KMS-11 (cell line): ENCODE measurements at regions not wholly inside any gene's neighbourhood (a gene's known extent, or its start where the extent isn't known, plus 50 kb on each side); places are given as distances from the start of the nearest gene placed in this dataset.
A peak's percentile ranks its signal among the peaks of the same experiment; 100 is the strongest.

Source experiments
- H2AFZ ChIP-seq: fragments of 200-600 bp; sonication (generic); 2 replicates; pipeline ENCODE4 v1.6.1; 2016; ENCODE audit warnings: antibody characterized with exemption, mixed run types, low read depth
- H3K27ac ChIP-seq: fragments of 200-600 bp; sonication (generic); 2 replicates; pipeline ENCODE4 v1.6.1; 2016; ENCODE audit warnings: mild to moderate bottlenecking, mixed run types
- H3K27me3 ChIP-seq: fragments of 200-600 bp; sonication (generic); 2 replicates; pipeline ENCODE4 v1.6.1; 2017; ENCODE audit warnings: mild to moderate bottlenecking, low read depth, mixed run types, moderate library complexity; ENCODE audit not compliant: insufficient read depth
- H3K36me3 ChIP-seq: fragments of 200-600 bp; sonication (generic); 2 replicates; pipeline ENCODE4 v1.6.1; 2017; ENCODE audit warnings: mild to moderate bottlenecking, mixed run types; ENCODE audit not compliant: insufficient read depth
- H3K4me1 ChIP-seq: fragments of 200-600 bp; sonication (generic); 2 replicates; pipeline ENCODE4 v1.6.1; 2016; ENCODE audit warnings: mild to moderate bottlenecking, low read depth, mixed run types; ENCODE audit not compliant: poor library complexity, severe bottlenecking
- H3K4me2 ChIP-seq: fragments of 200-600 bp; sonication (generic); 2 replicates; pipeline ENCODE4 v1.7.0; 2016; ENCODE audit warnings: mild to moderate bottlenecking, mixed run types
- H3K4me3 ChIP-seq: fragments of 200-600 bp; sonication (generic); IDR thresholded peaks from 2 replicates; pipeline ENCODE4 v1.6.1; 2017; ENCODE audit warnings: low read depth, low read length, mixed read lengths; ENCODE audit not compliant: insufficient read depth
- H3K79me2 ChIP-seq: fragments of 200-600 bp; sonication (generic); 2 replicates; pipeline ENCODE4 v1.6.1; 2016; ENCODE audit warnings: low read depth, mixed run types; ENCODE audit not compliant: insufficient read depth
- H3K9ac ChIP-seq: fragments of 200-600 bp; sonication (generic); 2 replicates; pipeline ENCODE4 v1.6.1; 2016; ENCODE audit warnings: mild to moderate bottlenecking, mixed run types
- H4K20me1 ChIP-seq: fragments of 200-600 bp; sonication (generic); 2 replicates; pipeline ENCODE4 v1.6.1; 2016; ENCODE audit warnings: mild to moderate bottlenecking, mixed run types; ENCODE audit not compliant: insufficient read depth
- TF ChIP-seq, protein P1 (sequence below): fragments of 200-600 bp; sonication (generic); conservative IDR thresholded peaks from 2 replicates; pipeline ENCODE4 v1.6.1; 2017; ENCODE audit warnings: low read depth, mild to moderate bottlenecking, antibody characterized with exemption, low read length, moderate library complexity, mixed read lengths

DNA sequence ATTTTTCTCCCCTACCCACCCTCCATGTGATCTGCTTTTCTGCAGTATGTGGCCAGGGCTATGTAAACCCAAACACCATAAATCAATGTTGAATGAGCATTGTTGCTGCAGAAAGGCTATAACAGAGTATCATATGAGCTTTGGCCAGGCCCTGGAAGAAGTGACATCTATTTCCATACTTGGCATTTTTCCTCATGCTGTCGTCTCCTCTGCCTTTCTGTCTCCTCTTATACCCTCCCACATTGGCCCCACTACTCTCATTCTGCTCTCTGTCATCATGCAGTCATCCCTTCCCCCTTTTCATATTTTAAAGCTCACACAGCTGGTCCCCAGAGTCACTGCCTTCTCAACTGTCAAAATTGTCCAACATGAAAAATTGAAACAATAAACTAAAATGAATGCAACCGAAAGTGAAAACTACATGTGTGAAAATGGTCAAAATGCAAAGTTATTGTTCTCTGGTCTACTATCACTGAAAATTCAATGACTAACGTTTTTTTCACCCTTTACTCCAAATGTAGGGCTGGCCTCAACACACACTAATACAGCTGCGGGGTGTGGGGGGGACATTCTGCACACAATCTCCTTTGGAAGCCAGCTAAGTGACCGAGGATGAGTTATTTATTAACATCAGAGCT lies 290.7 kb upstream of the TMPO start:
- Histone ChIP-seq H2AFZ (peak overlapping the region; percentile 63), H3K36me3 (no peaks in the 10 kb centered on the region), H3K79me2 (no peaks in the 10 kb centered on the region), H3K27ac (peak overlapping the region; percentile 77), H3K4me2 (peak overlapping the region; percentile 80), H4K20me1 (no peaks in the 10 kb centered on the region), H3K27me3 (no peaks in the 10 kb centered on the region), H3K4me1 (peaks cover 32% of the 10 kb centered on the region), H3K4me3 (no peak overlapping the region), H3K9ac (peak overlapping the region; percentile 19; the same call in 1 of the 2 replicates)
- TF ChIP-seq, protein P1, sequence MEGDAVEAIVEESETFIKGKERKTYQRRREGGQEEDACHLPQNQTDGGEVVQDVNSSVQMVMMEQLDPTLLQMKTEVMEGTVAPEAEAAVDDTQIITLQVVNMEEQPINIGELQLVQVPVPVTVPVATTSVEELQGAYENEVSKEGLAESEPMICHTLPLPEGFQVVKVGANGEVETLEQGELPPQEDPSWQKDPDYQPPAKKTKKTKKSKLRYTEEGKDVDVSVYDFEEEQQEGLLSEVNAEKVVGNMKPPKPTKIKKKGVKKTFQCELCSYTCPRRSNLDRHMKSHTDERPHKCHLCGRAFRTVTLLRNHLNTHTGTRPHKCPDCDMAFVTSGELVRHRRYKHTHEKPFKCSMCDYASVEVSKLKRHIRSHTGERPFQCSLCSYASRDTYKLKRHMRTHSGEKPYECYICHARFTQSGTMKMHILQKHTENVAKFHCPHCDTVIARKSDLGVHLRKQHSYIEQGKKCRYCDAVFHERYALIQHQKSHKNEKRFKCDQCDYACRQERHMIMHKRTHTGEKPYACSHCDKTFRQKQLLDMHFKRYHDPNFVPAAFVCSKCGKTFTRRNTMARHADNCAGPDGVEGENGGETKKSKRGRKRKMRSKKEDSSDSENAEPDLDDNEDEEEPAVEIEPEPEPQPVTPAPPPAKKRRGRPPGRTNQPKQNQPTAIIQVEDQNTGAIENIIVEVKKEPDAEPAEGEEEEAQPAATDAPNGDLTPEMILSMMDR, result no peak

DNA sequence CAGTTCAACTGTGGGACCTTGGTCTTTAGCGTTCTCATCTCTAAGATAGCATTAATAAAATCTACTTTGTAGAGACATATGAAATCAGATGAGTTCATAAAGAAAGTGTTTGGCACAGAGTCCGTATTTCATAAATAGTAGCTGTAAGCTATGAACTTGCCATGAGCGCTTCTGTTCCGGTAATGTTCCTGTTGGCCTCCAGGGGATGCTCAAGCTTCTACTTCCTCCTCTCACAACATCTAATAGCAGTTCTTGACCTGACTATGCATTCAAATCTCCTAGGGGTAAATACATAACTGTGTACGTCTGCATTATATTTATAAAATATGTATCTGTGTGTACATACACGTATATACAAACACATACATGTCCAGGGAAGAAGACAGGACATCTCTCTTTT lies 288.2 kb upstream of the TMPO start:
- no peaks in the 10 kb centered on the region for H3K79me2 ChIP-seq
- TF ChIP-seq, protein P1, result no peak
- no peaks in the 10 kb centered on the region for H3K27me3 ChIP-seq
- H3K36me3 ChIP-seq, result no peaks in the 10 kb centered on the region
- H2AFZ ChIP-seq, result no peak overlapping the region
- H3K4me1 ChIP-seq, result peaks cover 32% of the 10 kb centered on the region
- no peak overlapping the region for H3K4me2 ChIP-seq
- no peak overlapping the region for H3K9ac ChIP-seq
- no peak overlapping the region for H3K27ac ChIP-seq
- H3K4me3 ChIP-seq, result no peak overlapping the region
- no peaks in the 10 kb centered on the region for H4K20me1 ChIP-seq

DNA sequence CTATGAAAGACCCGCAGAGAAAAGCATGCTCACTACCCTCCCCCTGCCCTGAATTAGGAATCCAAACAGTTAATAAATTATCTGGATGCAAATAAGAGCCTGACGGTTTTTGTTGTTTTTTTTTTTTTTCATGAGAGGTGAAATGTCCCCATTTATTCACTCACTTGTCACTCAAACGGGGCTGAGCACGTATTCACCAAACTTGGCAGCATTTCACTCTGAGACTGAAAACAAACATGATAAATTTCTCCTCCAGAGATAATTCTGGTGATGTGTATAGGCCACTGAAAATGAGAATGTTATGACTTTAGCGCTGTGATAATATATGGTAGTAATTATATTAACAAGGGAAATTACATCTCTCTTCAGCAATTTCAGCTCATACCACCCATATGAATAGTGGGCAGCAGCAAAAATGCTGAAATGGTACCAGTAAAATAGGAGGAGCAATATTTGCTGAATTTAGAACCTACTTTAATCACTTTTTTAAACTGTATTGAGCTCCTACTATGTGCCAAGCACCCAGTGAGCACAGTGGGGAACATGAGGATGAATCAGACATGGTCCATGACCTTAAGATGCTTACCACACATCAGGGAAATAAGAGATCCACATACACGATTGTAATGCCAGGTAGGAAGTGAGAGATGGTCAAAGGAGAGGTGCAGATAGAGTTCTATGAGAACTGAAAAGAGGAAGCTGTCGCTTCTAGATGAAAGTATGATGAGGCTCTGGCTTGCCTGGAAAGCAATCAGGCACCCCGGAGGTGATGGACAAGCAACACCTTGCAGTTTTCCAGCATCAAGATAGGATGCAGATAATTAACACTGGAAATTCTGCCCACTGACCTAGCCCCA lies 286.5 kb upstream of the TMPO start:
- no peaks in the 10 kb centered on the region for H3K36me3 ChIP-seq
- H3K27me3 ChIP-seq, result no peaks in the 10 kb centered on the region
- peaks cover 24% of the 10 kb centered on the region for H3K4me1 ChIP-seq
- no peak overlapping the region for H3K27ac ChIP-seq
- no peak overlapping the region for H2AFZ ChIP-seq
- no peak overlapping the region for H3K4me2 ChIP-seq
- H4K20me1 ChIP-seq, result no peaks in the 10 kb centered on the region
- no peaks in the 10 kb centered on the region for H3K79me2 ChIP-seq
- TF ChIP-seq, protein P1, result no peak
- H3K4me3 ChIP-seq, result no peak overlapping the region
- no peak overlapping the region for H3K9ac ChIP-seq

GRCh38 chr12:98229540-98229924 lies 285.9 kb upstream of the TMPO start:
- H3K4me2 ChIP-seq, result no peak overlapping the region
- peaks cover 18% of the 10 kb centered on the region for H3K4me1 ChIP-seq
- no peaks in the 10 kb centered on the region for H4K20me1 ChIP-seq
- TF ChIP-seq, protein P1, result no peak
- H2AFZ ChIP-seq, result no peak overlapping the region
- no peak overlapping the region for H3K9ac ChIP-seq
- H3K27ac ChIP-seq, result no peak overlapping the region
- H3K36me3 ChIP-seq, result no peaks in the 10 kb centered on the region
- no peaks in the 10 kb centered on the region for H3K79me2 ChIP-seq
- no peak overlapping the region for H3K4me3 ChIP-seq
- no peaks in the 10 kb centered on the region for H3K27me3 ChIP-seq
